Liver (tissue), 8 donors: ENCODE measurements at regions not wholly inside any gene's neighbourhood (a gene's known extent, or its start where the extent isn't known, plus 50 kb on each side); places are given as distances from the start of the nearest gene placed in this dataset.

Experiments
- DNase-seq: peaks from one replicate; pipeline ENCODE4 v3.0.0-alpha.2; 2017; ENCODE audit warnings: low spot score
- H3K27ac ChIP-seq, 2 donors: one replicate each; pipeline ENCODE4 v1.7.0; 2013; ENCODE audit warnings: inconsistent platforms in 2 of 2, low read length in 2 of 2, control low read depth in 1 of 2, low read depth in 1 of 2, mild to moderate bottlenecking in 1 of 2
- H3K27me3 ChIP-seq, 4 donors: one replicate each; pipeline versions ENCODE4 v1.6.1 to v1.7.0; 2013; ENCODE audit warnings: low read length in 3 of 4, inconsistent platforms in 1 of 4, mild to moderate bottlenecking in 1 of 4, moderate library complexity in 1 of 4; ENCODE audit not compliant: control insufficient read depth in 4 of 4, insufficient read depth in 4 of 4
- H3K36me3 ChIP-seq, 4 donors: one replicate each; pipeline versions ENCODE4 v1.6.1 to v1.7.0; 2013; ENCODE audit warnings: low read length in 3 of 4, mild to moderate bottlenecking in 3 of 4, low read depth in 1 of 4, moderate library complexity in 1 of 4; ENCODE audit not compliant: control insufficient read depth in 4 of 4, insufficient read depth in 3 of 4
- H3K4me1 ChIP-seq, 4 donors: one replicate each; pipeline versions ENCODE4 v1.6.1 to v1.7.0; 2013; ENCODE audit warnings: low read length in 3 of 4, mild to moderate bottlenecking in 3 of 4, moderate library complexity in 1 of 4; ENCODE audit not compliant: control insufficient read depth in 4 of 4, insufficient read depth in 4 of 4
- H3K4me3 ChIP-seq, 3 donors: one replicate each; pipeline versions ENCODE4 v1.6.1 to v1.7.0; 2013; ENCODE audit warnings: low read length in 3 of 3, control low read depth in 1 of 3, low read depth in 1 of 3, mild to moderate bottlenecking in 1 of 3
- H3K9ac ChIP-seq, 2 donors: one replicate each; pipeline ENCODE4 v1.7.0; 2013; ENCODE audit warnings: low read length in 2 of 2, mild to moderate bottlenecking in 2 of 2, moderate library complexity in 2 of 2, control low read depth in 1 of 2, low read depth in 1 of 2
- H3K9me3 ChIP-seq, 4 donors: one replicate each; pipeline versions ENCODE4 v1.6.1 to v1.7.0; 2013; ENCODE audit warnings: low read length in 3 of 4; ENCODE audit not compliant: control insufficient read depth in 4 of 4
- ATF3 ChIP-seq: IDR thresholded peaks from 2 replicates; pipeline ENCODE4 v1.6.1; 2016; ENCODE audit warnings: antibody characterized with exemption
- CTCF ChIP-seq: fragments of 150-350 bp; IDR thresholded peaks from 2 replicates; pipeline ENCODE4 v1.5.1; 2017; ENCODE audit warnings: improper control_type of control experiment, low read depth, low read length; ENCODE audit not compliant: missing input control
- EGR1 ChIP-seq, 2 donors: IDR thresholded peaks; 2 replicates each; pipeline ENCODE4 v1.6.1; 2016 to 2018; ENCODE audit warnings: antibody characterized with exemption in 2 of 2, low read depth in 2 of 2
- FOXA1 ChIP-seq: IDR thresholded peaks from 2 replicates; pipeline ENCODE4 v1.6.1; 2016; ENCODE audit warnings: antibody characterized with exemption
- FOXA2 ChIP-seq: IDR thresholded peaks from 2 replicates; pipeline ENCODE4 v1.6.1; 2016; ENCODE audit warnings: antibody characterized with exemption
- GABPA ChIP-seq, 2 donors: IDR thresholded peaks in 1 of 2; conservative IDR thresholded peaks in 1 of 2; 2 replicates each; pipeline ENCODE4 v1.6.1; 2016; ENCODE audit warnings: antibody characterized with exemption in 2 of 2, mild to moderate bottlenecking in 1 of 2, moderate library complexity in 1 of 2
- HNF4A ChIP-seq, 2 donors: conservative IDR thresholded peaks; 2 replicates each; pipeline ENCODE4 v1.6.1; 2016; ENCODE audit warnings: antibody characterized with exemption in 2 of 2, mild to moderate bottlenecking in 2 of 2
- HNF4G ChIP-seq: IDR thresholded peaks from 2 replicates; pipeline ENCODE4 v1.6.1; 2016; ENCODE audit warnings: antibody characterized with exemption
- JUND ChIP-seq, 2 donors: IDR thresholded peaks; 2 replicates each; pipeline ENCODE4 v1.6.1; 2016; ENCODE audit warnings: antibody characterized with exemption in 2 of 2
- NR2F2 ChIP-seq: IDR thresholded peaks from 2 replicates; pipeline ENCODE4 v1.6.1; 2016; ENCODE audit warnings: antibody characterized with exemption
- REST ChIP-seq: IDR thresholded peaks from 2 replicates; pipeline ENCODE4 v1.6.1; 2016; ENCODE audit warnings: antibody characterized with exemption, mild to moderate bottlenecking
- RXRA ChIP-seq, 2 donors: IDR thresholded peaks; 2 replicates each; pipeline ENCODE4 v1.6.1; 2017 to 2018; ENCODE audit warnings: antibody characterized with exemption in 2 of 2, mild to moderate bottlenecking in 1 of 2
- SP1 ChIP-seq: IDR thresholded peaks from 2 replicates; pipeline ENCODE4 v1.6.1; 2018; ENCODE audit warnings: antibody characterized with exemption, mild to moderate bottlenecking
- TAF1 ChIP-seq: conservative IDR thresholded peaks from 2 replicates; pipeline ENCODE4 v1.6.1; 2016; ENCODE audit warnings: antibody characterized with exemption, mild to moderate bottlenecking
- YY1 ChIP-seq: IDR thresholded peaks from 2 replicates; pipeline ENCODE4 v1.6.1; 2016; ENCODE audit warnings: antibody characterized with exemption, mild to moderate bottlenecking
- ZBTB33 ChIP-seq: IDR thresholded peaks from 2 replicates; pipeline ENCODE4 v1.6.1; 2016; ENCODE audit warnings: antibody characterized with exemption
- WGBS: extraction: QIAGEN DNeasy Blood & Tissue Kit; methylation state at CpG from one replicate; pipeline ENCODE4 v1.1.7; 2013; 5-methylcytosine and 5-hydroxymethylcytosine counted together
- donor health status: healthy.
- donor health status: healthy.
- donor health status: healthy.
- donor health status: healthy.
- donor health status: healthy.

GRCh38 chr10:78597796-78598555, 470.8 kb upstream of the ZMIZ1 start:
- 98% methylated on average over 11 of the region's 11 CpGs for WGBS
- TF ChIP-seq GABPA (IDR thresholded peaks at IDR 0.05 in 1 of 2, conservative IDR thresholded peaks at IDR 0.05 in 1 of 2) (no peak), FOXA1 (no peak), HNF4G (no peak), YY1 (no peak), FOXA2 (no peak), TAF1 (no peak), HNF4A (conservative IDR thresholded peaks at IDR 0.05) (no peak), JUND (IDR thresholded peaks at IDR 0.05) (no peak), CTCF (no peak), EGR1 (IDR thresholded peaks at IDR 0.05; ENCODE audit: low read depth in 2 of 2) (no peak), RXRA (IDR thresholded peaks at IDR 0.05) (no peak), ATF3 (no peak), REST (no peak), NR2F2 (no peak), SP1 (no peak), ZBTB33 (no peak)
- Histone ChIP-seq H3K27me3 (no peaks in the 10 kb centered on the region), H3K4me1 (no peaks in the 10 kb centered on the region), H3K9ac (no peak overlapping the region), H3K9me3 (no peaks in the 10 kb centered on the region), H3K36me3 (no peaks in the 10 kb centered on the region), H3K27ac (no peak overlapping the region), H3K4me3 (no peak overlapping the region)
- peak; percentile 21 for DNase-seq
